NCI-H748 (cell line): ENCODE measurements at regions not wholly inside any gene's neighbourhood (a gene's known extent, or its start where the extent isn't known, plus 50 kb on each side); places are given as distances from the start of the nearest gene placed in this dataset.
"Not testable (repeated sequence)": the region's sequence is repeated elsewhere in the genome, so short reads cannot be mapped to it uniquely, and the experiment has no call there.

Experiments
- DNase-seq: peaks from one replicate; lab custom pipeline; 2025; ENCODE audit not compliant: unreplicated experiment; lab: John Stamatoyannopoulos, UW

DNA sequence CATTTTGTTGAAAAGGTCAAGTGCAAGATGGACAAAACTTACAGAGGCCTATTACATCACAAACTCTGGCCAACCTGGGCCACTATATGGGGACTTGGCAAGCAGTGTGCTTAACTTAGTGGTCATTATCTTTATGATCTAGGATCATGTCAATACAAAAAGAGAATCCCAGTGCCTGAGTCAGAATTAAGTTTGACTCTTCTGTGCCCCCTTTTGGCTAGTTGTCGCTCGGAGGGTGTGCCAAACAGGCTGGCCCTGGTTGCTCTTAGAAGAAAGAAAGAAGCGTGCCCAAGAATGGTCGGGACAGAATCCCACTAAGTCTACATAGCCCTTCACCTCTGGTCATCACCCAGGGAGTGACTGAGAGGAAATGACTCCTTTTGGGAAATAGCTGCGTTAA lies 100.1 kb downstream of the EIF4E start:
- peak; percentile 18 for DNase-seq

DNA sequence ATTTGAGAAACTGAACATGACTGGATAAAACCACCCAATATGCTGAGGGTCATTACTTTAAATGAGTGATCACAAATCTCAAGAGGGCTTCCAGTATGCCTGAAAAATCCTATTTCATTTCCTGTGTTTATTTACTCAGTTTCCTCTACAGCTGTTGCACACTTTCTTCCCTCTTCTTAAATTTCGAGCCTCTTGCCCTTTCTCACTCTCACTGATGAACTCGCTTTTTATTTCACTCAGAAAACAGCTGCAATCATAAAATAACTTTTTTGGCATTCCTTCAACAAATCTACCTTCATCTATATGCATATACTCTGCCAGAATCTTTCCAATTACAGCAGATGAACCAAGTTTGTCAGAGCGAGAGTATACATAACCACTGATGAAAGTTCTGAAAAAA lies 101.3 kb downstream of the EIF4E start:
- DNase-seq, result no peak

DNA sequence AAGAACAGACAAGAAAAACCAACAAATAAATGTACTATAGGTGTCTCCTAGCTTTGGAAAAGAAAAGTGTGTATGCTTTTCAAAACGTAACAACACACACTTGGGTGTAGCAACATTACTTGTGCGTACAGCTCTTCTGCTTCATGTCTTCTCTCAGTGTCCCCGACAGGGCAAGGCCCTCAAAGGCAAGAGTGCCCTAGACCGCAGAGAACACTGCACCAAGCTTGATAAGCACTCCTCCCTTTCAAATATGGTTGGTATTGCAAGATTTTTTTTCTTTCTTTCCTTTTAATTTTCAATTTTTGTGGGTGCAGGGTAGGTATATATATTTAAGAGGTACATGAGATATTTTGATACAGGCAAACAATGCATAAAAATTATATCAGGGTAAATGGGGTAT lies 106.8 kb downstream of the EIF4E start:
- DNase-seq, result no peak

DNA sequence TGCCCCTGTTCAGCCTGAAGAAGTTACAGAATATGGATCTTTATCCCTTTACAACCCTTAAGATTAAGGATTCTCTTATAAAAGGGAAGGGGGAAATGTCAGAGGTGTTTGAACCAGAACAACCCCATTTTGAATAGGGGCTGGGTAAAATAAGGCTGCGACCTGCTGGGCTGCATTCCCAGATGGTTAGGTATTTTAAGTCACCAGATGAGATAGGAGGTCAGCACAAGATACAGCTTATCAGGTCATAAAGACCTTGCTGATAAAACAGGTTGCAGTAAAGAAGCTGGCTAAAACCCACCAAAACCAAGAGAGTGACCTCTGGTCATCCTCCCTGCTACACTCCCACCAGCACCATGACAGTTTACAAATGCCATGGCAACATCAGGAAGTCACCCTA lies 110.8 kb downstream of the EIF4E start:
- not testable (repeated sequence) for DNase-seq

DNA sequence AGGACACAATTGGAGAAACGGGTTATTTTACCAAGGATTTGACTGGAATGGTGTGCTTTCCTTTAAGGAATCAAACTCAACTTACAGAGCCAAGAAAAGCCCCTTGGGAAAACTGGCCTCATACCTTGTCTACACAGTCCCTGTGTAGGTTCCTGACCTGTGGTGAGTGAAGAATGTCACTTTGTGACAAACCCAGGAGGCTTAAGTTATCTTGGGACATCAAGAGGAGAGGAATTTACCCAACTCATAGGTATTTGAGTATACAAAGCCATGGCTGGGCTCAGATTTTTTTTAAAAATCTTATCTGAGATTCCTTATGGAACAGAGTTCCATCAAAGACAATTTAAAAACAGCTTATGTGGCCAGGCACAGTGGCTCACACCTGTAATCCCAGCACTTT lies 112.1 kb downstream of the EIF4E start:
- no peak for DNase-seq

DNA sequence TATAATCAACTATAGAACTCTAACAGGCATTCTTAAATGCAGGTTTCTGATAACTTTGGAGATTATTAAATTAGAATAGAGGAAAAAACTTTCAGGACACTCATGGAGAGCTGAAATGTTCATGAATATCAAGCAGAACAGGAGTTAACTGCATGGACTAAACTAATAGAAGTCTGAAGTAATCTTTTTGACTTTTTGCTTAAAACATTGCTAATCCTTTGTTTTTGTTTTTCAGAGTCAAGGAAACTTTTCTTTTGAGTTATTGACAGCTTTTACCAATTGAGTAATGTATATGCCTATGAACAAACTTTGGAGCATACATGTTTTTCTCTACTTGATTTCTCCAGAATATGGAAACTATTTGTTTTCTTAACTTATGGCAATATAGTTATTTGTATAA lies 112.5 kb downstream of the EIF4E start:
- no peak for DNase-seq

DNA sequence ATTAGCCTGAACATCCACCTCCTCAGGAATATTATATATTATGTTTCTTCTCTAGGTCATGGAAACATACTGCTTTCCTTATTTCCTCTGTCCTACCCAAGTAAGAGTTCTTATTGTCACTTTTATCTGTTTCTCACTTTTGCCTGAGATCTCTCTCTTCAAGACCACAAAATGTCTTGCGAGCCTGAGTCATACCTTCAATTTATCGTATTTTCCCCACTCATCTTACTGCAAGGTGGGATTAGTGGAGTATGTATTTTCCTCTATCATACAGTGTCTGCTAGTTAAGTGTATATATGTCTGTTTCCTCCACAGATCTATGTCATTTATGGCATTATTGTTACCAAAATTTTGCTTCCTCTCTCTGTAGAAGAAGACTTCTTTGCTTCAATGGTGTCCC lies 124.5 kb downstream of the EIF4E start:
- DNase-seq, result no peak

DNA sequence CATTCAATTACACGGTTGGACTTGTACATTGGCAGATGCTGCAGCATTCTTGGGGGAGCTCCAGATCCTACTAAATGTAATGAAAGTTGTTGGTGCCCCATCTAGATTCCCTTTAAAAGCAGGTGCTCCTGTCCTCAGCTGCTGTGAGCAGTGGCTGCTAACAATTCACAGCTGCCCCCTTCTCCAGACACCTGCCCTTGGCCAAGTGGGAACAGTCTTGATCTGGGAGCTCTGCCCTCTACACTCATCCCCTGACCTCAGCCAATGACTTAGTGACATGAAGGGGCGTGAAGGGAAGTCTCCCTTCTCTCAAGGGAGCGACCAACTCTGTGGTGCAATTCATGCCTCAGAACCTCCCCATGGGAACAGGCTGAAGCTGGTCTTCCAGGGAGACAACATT lies 125.7 kb downstream of the EIF4E start:
- no peak for DNase-seq

DNA sequence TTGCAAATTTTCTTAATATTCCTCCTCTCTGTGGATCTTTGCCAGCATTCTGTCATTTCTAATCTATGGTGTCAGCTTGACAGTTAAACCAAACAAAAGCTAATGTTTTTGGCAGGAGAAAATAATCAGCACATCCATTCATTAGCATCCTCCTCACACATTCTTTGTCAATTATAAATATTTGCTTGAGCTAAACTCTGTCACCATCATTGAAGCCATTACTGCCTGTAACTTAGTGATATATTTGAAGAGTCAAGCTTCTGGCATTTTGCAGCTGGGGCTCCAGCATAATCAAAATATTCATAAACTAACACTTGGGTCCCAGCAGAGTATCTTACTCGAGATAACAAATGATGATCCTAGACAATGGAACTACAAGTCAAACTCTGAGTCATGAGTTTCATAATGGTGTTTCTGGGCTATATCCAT lies 126.1 kb downstream of the EIF4E start:
- peak; percentile 64 for DNase-seq

DNA sequence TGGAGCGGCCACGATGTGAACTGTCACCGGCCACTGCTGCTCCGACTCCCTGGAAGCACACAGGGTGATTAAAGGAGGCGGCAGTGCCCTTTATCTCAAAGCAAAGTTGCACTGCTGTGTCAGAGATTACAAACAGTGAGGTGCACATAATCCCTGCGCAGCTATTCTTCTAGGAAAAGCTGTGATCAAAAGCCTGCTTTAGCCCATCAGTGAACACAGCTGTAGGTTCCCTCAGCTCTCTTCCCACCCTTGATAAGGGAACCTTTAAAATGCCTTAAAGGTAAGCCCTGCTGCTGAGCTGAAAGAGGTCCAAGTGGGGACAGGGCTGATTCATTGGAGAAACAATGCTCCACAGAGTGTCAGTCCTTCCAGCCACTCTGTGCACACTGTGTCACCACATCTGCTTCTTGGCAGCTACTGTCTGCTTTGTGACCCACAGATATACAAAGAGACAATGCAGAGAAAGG lies 127.6 kb downstream of the EIF4E start:
- no peak for DNase-seq

DNA sequence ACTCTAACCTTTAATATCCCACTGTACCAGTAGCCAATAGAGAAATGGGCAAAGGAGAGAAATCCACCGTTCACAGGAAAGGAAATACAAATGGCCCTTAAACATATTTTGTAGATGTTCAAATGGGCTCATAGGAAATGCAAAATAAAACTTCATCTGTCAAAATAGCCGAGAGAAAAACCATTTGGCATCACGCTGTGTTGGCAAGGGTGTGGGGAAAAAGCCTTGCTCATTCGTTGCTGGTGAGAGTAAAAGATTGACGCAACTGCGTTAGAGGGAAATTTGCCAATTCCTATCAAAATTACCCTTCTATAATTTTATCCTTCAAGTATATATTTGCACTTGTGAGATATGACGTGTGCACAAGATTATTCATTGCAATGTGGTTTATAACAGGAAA lies 131.9 kb downstream of the EIF4E start:
- DNase-seq, result no peak

DNA sequence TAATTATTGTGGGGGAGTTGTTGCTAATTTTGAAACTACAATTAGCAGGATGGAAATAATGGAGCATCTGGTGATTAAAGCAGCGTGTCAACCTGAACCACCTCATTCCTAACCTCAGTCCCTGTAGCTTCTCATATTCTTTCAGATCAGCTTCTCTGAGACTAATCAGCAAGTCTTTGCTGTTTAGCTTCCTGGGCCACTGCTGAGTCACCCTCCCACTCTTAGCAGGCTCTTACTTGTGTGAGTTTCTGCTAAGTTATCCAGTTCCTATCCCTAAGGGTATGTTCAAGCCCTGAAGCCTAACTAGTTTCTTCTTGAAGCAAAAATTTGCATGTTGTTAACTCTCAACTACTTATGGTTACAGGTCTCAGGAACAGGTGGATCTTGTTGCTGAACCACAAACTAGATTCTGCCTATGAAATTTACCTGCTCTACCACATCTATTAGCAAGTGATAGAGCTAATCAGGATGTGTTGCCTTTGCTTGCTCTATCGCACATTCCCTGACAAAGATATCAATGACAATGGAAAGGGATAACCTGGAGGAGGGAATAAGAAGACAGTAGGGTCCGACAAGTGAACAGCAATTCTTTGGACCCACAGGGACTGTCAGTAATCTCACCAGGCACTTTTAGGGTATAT lies 134.2 kb downstream of the EIF4E start:
- DNase-seq, result no peak

DNA sequence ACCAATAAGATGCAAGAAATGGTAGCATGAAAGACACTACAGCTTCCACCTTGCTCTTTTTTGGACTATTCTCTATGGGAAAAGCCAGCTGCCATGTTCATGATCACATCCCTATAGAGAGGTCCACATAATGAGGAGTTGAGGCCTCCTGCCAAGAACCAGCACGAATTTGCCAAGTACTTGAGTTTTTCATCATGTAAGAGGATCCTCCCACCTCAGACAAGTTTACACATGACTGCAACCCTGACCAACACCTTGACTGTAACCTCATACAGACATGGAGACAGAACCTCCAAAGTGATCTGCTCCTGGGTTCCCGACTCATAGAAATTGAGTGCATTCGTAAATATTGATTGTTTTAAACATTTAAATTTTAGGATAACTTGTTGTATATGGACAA lies 135.2 kb upstream of the TSPAN5 start:
- no peak for DNase-seq

DNA sequence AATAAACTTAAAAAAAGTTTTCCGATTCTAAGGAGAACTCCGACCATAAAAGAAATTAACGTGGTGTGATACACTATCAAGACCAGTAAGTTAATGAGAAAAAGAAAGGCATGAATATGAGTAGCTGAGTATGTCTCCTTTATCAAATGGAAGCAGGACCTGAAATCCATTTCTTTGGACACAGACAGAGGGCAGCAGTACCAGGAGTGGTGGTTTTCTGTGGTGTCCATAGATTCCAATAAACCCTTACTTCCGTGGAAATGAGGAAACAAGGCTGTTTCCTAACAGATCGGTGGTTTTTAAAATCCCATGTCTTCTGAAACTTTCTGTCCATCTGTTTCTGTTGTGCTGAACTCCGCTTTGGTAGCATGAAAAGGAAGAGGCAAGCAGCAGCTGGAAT lies 128.5 kb upstream of the TSPAN5 start:
- DNase-seq, result no peak

DNA sequence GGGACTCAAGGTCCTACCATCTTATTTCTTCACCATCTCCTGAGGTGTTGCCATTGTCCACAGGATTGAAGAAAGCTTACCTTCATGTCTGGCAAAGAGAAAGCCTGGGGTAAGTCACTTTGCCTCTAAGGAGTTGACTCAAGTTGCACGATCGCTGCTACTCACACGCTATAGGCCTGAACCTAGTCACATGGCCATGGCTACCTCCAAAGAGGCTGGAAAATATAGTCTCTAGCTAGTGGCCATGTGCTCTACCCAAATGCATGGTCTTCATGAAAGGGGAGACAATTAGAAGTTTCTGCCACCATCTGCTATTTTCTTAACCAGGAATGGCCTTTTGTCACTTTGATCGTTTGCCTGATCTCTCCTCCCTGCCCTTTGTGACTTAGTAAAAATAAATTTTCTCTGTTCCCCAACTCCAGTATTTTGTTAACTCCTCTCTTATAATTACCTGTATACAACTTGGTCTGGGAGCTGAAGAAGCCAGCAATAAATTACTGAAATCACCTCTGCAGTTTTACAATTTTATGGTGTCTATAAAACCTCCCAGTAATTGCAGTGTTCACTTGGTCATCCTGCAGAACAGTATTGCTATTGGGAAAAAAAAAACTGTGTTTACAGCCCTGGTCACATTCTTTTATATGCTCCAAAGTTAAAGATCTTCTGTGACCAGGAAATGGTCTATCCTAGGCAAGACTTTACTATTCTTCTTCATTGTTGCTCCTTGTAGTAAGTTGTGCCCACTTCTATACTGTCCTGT lies 126.7 kb upstream of the TSPAN5 start:
- no peak for DNase-seq

DNA sequence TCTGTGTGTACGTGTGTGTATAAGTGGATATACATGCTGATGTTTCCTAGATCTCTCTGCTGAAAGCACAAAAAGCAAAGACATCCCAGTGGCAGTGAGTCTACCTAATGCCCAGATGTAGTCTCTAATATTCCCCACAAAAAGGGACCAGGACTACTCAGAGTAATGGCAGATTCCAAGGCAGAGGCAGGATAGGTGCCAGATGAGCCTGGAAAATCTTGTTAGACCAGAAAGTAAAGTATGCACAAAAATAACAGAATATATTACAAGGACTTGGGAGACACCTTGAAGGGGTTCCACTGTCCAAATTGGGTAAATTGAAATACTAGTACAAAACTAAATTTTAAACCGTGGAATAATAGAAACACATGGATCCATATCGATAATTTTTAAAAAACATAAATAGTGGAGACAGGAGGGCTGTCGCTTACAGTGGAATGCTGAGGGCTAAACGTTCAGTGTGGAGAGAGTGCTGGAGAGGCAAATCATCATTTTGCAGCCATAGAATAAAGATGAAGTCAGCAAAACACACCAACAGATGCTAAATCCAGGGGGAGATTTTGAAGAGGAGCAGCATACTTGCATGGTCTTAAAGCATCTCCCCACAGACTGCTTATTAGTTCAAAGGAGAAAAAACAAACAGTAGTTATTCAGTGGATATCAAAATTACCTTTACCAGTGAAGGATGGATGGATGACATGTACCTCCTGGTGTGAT lies 123.4 kb upstream of the TSPAN5 start:
- DNase-seq, result no peak

DNA sequence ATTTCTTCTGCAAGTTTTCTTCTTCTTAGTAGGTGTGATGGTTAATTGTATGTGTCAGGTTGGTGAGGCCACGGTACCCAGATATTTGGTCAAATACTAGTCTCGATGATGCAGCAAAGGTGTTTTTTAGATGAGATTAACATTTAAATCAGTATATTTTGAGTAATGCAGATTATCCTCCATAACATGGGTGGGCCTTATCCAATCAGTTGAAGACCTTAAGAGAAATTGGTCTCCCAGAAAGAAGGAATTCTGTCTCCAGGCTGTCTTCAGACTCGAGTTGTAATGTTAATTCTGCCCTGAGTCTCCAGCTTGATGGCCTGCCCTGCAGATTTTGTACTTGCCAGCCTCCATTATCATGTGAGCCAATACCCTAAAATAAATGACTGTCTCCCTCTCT lies 122.5 kb upstream of the TSPAN5 start:
- DNase-seq, result no peak

DNA sequence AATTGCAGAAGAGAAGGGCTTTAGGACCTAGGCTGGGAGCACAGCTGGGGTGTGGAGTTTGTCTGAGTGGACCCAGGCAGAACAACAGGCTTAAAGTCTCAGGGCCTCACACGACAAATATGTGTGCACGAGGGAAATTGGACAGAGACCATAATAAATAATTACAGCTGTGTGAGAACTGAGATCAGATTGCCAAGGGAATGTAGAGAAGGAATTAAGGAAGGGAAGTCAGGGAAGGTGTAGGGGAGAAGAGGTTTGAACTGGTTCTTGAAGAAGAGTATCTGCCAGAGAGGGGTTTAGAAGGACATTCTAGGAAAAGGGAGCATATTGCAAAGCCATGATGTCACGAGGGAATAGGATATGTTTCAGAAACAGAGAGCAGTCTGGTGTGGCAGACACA lies 120.7 kb upstream of the TSPAN5 start:
- no peak for DNase-seq

DNA sequence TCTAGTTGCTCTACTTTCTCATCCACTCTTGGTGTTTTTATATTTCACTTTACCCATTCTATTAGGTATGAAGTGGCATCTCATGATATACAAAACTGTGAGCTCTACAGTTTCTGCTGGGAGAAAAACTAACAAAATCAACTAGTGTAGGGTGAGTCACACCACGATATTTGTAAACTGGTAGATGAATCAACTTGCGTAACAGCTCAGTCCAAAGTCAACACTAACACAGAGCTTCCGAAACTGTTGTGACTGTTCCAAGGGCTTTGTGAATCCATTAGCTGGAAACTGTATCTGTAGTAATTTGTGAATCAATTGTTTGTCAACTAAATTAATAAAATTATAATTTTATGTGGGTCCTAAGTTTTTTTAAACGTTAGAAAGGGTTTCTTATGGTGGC lies 119.8 kb upstream of the TSPAN5 start:
- DNase-seq, result no peak

DNA sequence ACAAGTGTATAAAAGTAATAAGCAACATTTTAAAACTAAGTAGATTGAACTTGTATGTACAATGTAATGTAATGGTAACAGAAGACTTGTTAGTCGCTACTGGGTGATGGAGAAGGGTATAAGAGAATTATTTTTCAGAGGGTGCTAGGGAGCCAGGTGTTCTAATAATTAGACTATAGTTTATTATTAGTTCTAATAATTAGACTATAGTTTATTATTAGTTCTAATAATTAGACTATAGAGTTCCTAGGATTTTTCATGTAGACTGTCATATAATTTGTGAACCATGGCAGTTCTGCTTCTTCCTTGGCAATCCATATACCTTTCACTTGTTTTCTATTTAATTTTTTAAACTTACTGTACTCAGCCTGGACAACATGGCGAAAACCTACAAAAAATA lies 117.3 kb upstream of the TSPAN5 start:
- DNase-seq, result no peak

DNA sequence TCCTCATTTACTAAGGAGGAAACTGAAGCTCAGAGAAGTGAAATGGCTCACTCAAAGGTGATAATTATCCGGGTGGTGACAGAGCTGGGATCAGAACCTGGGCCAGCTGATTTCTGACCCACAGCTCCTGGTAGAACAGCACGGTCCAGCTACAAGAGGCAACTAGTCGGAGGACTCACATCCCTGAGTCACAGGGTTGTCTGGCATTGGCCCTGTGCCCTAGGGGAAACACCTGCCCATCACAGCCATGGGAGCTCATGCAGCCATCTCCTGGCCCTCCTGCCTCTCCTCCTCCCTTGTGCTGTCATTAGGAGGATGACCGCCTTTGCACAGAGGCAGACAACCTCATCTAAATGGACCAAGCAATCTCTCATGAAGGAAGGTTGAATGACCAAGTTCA lies 115.2 kb upstream of the TSPAN5 start:
- DNase-seq, result no peak

DNA sequence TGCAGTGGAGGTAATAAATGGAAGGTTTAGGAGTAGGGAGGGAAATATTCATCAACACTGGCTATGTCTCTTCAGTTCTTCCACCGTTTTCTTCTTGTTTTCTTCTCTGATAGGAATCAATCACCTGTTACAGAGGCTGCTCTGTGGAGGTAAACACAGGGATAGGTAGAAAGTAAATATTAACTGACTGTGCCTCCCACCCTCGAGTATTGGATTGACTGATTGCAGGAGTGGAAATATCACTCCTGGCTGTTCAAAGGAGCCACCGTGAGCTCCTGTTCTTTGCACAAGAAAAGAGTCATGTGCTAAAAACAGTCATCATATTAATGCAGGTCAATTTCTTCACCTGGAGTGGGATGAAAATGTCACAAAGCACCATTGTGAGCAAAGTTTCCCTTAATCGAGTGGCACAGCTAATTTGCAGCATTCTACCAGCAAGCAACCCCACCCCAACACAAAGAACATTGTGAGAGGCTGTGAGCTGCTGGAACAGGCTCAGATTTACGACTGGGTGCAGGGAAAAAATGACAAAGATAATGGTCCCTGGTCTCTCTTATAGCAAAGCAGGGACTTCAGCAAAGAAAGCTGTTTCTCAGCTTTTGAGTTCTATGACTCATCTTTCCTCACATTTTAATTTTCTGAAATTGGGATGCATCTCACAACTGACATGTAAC lies 113.7 kb upstream of the TSPAN5 start:
- peak; percentile 62 for DNase-seq
